Smooth muscle cell of the brain vasculature (primary cell): ENCODE measurements at regions not wholly inside any gene's neighbourhood (a gene's known extent, or its start where the extent isn't known, plus 50 kb on each side); places are given as distances from the start of the nearest gene placed in this dataset.
"Not testable (repeated sequence)": the region's sequence is repeated elsewhere in the genome, so short reads cannot be mapped to it uniquely, and the experiment has no call there.

Source experiments
- DNase-seq: peaks from one replicate; pipeline ENCODE4 v3.0.0-alpha.2; 2012; ENCODE audit warnings: low read depth, low spot score

- no peak for DNase-seq
These were observed 567.3 kb upstream of the ADAMTS5 start for GRCh38 chr21:27534206-27534605.

- no peak for DNase-seq
These were observed 565.2 kb upstream of the ADAMTS5 start for GRCh38 chr21:27532076-27532475.

GRCh38 chr21:27528697-27529096 is 561.8 kb upstream of the ADAMTS5 start:
- no peak for DNase-seq

GRCh38 chr21:27526451-27526850 is 559.6 kb upstream of the ADAMTS5 start:
- DNase-seq: no peak

DNA sequence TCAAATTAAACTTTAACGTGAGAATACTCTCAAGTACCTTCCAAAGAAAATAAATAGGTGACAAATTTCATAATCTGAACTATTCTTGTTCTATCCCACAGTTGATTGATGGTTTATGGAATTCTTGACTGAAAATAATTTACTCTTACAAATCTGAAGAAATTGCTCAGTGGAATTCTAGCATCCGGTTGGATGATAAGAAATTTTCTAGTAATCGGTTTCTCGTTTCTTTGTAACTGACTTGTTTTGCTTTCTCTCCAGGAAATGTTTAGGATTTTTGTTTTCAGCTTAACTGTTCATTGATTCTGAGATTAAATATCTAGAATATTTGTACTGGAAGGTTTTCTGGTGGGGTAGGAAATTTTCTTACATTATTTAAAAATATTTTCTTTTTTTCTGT is 558.9 kb upstream of the ADAMTS5 start:
- no peak for DNase-seq

- DNase-seq: peak; percentile 49
These were observed 552.5 kb upstream of the ADAMTS5 start for GRCh38 chr21:27519361-27519760.

- DNase-seq: not testable (repeated sequence)
These were observed 550.3 kb upstream of the ADAMTS5 start for GRCh38 chr21:27517177-27517576.

DNA sequence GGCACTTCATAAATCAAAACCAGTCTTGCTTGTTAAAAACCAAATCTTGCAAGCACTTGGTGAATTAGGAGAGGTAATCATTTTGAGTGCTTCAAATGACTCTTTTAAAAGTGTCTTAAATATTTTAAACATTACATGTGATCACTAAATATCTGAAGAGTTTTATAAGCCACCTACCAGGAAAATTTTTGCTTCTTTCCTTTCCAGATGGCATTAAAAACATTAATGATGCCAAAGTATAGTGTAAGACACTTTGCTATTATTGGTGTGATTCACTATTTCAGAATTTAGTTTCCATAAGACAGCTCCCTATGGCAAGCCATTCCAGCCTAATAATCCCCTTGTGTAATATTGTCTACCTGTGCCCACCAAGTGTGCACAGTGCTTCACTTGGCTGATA is 548.8 kb upstream of the ADAMTS5 start:
- no peak for DNase-seq

DNA sequence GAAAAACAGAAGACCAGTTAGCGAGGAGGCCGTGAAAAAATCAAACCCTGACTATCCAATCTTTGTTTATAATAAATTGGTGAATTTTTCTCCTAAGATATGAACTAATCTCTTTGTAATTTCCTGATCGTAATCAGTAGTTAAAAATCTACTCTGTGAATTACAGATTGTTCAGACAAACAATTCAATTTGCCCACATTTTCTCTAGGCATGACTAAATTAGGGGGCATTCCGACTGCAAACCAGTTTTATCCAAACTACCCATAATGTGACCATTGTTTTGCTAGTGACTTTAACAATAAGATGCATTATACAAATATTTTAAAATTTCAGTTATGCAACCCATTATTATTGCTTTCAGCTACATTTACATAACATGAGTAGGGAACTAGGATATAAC is 546.9 kb upstream of the ADAMTS5 start:
- DNase-seq: no peak

DNA sequence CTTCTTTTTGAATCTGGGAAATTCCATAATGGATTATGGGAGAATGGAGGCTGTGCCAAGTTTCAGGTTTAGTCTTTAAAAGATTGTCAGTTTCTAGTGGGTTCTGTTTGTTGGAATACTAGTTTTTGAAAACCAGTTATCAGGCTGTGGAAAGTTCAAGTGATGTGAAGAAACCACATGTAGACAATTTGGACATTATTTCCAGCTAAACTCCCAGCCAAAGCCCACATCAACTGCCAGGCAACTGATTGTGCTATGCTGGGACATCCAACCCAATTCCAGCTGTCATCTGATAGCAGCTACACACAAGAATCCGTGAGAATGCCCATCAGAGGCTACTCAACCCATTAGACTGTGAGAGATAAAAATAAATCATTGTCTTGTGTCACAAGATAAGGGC is 546.1 kb upstream of the ADAMTS5 start:
- DNase-seq: no peak

DNA sequence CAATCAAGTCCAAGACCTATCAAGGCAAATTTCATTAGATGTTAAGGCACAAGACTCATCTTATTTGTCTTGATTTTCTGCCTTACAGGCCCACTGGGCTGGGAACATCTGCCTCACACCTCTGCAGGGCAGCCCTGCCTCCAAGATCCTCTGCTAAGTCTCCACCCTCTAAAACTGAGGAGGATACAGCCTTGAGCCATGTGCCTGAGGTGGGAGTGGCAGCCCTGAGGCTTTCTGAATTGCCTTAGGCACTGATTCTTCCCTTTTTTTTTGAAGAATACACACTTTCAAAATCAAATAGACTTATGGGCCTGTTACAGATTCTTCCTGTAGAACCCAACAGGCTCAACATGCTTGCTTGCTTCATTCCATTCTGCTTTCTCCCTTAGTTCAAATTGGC is 544.3 kb upstream of the ADAMTS5 start:
- no peak for DNase-seq

DNA sequence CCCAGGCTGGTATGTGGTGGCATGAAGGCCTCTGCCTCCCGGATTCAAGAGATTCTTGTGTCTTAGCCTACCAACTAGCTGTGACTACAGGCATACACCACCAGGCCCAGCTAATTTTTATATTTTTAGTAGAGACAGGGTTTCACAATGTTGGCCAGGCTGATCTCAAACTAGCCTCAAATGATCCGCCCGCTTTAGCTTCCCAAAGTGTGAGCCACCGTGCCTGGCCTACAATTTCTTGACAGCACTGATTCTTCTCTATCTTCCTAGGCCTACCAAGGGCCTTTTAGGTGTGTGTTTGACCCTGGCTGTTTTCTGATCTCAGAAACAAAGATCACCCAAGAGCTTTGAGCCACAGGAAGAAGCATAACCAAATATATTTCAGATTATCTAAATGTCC is 540.8 kb upstream of the ADAMTS5 start:
- no peak for DNase-seq

DNA sequence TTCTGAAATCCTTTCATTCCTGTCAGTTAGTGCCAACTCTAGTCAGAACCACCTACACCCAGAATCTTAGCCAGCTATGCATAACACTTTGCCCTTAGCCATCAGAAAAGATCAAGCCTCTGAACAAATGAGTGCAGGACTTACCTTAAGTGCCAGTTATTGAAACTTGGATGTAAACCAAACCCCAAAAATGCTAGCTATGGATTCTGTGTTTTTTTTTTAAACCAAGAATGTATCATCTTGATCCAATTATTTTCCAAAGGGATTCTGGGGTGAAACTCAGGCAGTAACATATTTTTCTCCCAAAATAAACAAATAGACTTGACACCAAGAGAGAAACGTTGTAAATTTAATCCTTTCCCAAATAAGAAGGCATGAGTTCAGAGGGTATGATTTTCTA is 538.6 kb upstream of the ADAMTS5 start:
- peak; percentile 28 for DNase-seq

DNA sequence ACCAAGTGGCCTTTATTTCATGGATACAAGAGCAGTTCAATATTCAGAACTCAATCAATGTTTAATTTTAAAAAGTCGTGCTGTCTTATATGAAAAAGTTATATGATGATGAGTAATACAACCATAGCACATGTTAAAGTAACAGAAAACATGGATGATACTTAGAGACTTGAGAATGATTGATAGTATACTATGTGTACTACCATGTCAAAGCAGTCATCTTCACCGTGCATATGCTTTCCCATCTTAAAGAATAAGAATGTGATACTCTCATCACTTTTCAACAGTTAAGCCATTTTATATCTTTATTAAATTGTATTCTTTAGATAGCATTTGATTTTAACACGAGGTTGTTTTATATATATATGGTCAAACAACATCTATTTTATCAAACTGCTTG is 535.9 kb upstream of the ADAMTS5 start:
- DNase-seq: no peak

DNA sequence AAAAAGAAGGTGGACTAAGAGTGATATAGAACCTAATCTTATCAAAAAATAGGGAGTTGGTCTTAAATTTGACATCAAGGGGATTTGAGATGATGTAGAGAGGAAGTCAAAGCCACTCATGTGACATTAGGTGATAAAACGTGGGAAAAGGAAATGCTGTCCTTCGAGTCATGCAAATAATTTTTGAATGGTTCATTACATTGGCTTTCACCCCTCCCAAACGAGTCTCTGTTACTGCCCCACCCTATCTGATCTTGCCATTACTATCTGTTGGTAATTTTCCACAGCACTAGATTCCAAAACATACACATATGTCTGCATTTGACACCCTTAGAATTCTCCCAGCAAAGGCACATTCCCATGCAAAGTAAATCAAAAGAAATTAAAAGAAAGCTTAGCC is 531.1 kb upstream of the ADAMTS5 start:
- no peak for DNase-seq

- no peak for DNase-seq
These were observed 528.9 kb upstream of the ADAMTS5 start for GRCh38 chr21:27495836-27496235.

DNA sequence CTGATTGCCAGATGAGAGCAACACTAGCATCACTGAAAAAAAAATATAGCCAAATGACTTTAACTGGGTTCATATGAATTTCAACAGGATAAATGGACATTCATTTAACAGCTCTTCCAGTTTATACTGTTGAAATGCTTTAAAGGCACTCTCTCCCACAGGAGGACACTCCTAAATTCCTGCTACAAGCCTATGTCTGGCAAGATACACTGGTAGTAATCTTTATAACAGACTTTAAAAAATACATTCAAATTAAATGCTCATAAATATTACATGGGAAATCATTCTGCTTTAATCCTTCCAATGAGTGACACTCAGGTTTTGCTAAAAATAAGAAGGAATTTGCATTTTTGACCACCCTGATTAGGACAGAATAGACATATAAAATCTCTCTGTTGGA is 526.7 kb upstream of the ADAMTS5 start:
- no peak for DNase-seq

DNA sequence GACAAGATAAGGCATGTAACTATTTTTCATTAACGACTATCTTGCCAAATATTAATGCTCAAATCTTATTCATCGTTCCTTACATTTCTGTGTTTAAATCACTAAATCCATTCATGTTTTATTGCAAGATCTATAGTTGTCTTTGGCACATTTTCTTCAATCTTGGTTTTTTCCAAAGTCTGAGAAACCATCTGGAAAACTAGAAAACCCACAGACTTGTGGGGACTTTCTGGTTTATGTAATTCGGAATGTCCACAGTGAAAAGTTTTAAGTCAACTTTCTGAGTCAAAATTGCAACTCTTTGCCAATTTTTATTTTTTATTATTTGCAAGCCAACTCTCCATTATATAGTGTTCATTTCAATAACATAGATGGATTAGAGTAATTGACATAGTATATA is 520.8 kb upstream of the ADAMTS5 start:
- no peak for DNase-seq

DNA sequence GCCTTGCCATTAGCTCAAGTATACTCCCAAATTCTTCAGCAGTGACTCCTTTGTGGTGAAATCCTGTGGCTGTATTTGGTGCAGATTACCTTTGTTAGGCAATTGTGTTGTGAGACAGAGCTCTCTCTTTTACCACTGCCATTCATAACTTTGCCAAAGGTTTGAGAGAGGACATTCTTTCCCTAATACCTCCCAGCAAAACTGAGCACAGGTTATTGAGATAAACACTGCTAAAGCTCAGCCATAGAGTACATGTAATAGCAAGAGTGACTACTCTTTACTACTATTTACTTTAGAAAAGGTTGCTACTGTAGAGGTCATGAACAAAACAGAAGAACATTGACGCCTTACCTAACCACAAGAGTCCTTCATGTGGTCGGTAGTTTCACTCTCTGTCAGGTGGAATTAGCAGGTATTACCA is 514.0 kb upstream of the ADAMTS5 start:
- DNase-seq: no peak

DNA sequence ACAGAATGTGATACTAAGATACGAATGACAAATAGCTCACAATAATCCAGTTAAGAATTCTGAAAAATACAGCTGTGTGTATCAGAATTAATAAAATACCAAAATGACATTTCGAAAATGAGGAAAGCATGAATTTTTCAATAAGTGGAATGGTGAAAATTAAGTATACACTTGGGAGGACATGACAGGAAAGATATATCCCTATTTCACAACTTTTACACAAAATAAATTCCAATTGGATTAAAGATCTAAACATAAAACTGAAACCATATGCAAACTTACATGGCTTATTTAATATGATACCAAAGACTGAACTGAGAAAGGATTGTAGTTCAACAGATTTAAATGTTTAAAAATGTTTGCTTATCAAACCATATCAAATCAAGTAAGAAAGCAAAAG is 510.4 kb upstream of the ADAMTS5 start:
- no peak for DNase-seq

DNA sequence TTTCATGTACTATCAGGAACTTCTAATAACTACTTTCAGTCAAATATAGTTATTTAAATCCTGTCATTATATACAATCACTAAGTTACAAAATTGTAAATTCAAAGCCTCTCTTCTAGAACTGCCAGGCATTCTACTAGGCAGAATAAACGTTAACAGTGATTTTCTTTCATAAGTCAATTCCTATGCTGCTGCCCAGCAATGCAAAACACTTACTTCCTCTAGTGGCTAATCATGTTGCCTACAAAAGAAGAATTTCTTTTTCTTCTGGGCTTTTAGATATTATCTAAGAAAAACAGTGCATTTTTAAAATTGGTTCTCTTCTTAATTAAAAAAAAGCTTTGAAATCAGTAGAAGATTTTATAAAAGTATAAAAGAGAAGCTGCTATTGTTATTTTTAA is 509.8 kb upstream of the ADAMTS5 start:
- peak; percentile 15 for DNase-seq

DNA sequence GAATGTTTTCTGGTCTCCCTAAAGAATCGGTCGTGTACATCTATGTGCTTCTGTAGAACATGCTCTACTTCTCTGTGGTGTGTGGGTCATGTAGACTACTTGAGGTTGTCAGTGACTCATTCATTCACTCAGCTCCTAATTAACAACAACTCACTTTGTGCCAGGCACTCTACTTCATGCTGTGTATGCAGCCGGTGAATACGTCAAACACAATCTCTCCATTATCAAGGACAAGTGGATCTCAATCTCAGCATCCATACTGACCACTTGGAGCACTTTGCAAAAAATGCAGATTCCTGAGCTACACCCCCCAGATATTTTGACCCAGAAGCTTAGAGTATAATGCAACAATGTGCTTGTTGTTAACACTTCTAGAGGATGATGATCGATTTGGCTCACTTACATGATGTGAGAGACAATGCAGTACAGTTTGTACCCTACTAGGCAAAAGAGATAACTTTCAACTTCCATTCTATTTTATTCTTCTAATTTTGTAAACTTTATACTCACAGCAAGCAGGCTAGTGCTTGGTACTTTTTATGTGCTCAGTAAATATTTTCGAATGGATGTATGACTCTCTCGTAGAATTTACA is 508.6 kb upstream of the ADAMTS5 start:
- DNase-seq: no peak

DNA sequence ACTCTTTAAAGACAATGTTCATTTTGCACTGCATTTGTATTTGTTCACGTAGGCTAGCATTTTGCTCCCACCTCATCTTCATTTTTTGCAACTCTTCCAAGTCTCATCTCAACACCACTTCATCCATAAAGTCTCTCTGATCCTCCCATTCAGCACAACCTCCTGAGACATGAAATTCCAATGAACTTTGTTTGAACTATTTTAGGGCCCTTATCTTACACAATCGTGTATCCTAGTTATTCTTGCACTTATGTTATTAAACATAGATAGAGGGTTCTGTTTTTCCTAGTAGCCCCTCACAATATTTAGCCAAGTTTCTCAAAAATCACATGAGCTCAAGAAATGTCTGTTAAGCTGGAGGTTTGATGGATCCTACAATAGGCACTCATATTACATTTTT is 500.5 kb upstream of the ADAMTS5 start:
- DNase-seq: no peak

GRCh38 chr21:27466140-27466539 is 499.3 kb upstream of the ADAMTS5 start:
- no peak for DNase-seq
